ENCODE measurements at regions not wholly inside any gene's neighbourhood (a gene's known extent, or its start where the extent isn't known, plus 50 kb on each side); places are given as distances from the start of the nearest gene placed in this dataset.

DNA sequence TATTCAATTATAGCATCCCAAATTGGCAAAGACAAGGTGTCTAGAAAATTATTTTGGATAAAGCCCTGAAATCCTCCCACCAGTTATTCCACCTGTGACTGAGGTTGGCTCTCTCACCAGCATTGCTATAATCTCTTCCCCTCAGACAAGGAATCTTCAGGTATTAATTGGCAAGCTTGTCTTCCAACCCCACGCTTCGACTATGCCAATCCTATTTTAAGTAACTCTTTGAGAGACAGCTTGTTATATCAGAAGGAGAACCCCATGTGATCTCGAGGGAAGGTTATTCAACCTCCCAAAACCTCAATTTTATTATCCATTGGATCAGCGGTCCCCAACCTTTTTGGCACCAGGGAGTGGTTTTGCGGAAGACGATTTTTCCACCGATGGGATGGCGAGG, 54.5 kb upstream of the NEDD4L start:
- TF ChIP-seq CTCF (IDR thresholded peaks at IDR 0.05; ENCODE audit: low read depth, low read length, missing input control) (no peak), YY1 (IDR thresholded peaks at IDR 0.05) (no peak), REST (IDR thresholded peaks at IDR 0.05) (no peak), TAF1 (conservative IDR thresholded peaks at IDR 0.05) (no peak), MAX (IDR thresholded peaks at IDR 0.05) (no peak), EGR1 (IDR thresholded peaks at IDR 0.05; ENCODE audit: low read depth in 2 of 2) (no peak), SP1 (IDR thresholded peaks at IDR 0.05) (no peak), RAD21 (IDR thresholded peaks at IDR 0.05) (no peak), HNF4G (IDR thresholded peaks at IDR 0.05) (no peak)
- TF ChIP-seq, protein P1, sequence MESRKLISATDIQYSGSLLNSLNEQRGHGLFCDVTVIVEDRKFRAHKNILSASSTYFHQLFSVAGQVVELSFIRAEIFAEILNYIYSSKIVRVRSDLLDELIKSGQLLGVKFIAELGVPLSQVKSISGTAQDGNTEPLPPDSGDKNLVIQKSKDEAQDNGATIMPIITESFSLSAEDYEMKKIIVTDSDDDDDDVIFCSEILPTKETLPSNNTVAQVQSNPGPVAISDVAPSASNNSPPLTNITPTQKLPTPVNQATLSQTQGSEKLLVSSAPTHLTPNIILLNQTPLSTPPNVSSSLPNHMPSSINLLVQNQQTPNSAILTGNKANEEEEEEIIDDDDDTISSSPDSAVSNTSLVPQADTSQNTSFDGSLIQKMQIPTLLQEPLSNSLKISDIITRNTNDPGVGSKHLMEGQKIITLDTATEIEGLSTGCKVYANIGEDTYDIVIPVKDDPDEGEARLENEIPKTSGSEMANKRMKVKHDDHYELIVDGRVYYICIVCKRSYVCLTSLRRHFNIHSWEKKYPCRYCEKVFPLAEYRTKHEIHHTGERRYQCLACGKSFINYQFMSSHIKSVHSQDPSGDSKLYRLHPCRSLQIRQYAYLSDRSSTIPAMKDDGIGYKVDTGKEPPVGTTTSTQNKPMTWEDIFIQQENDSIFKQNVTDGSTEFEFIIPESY (IDR thresholded peaks at IDR 0.05): no peak

All from liver (tissue), 3 donors.